GM23338 (cell line): ENCODE measurements at regions not wholly inside any gene's neighbourhood (a gene's known extent, or its start where the extent isn't known, plus 50 kb on each side); places are given as distances from the start of the nearest gene placed in this dataset.

Source experiments
- ATAC-seq: fragments of 200-7000 bp; cut with Tn5 transposase; 3 replicates; pipeline ENCODE4 v1.9.1; 2020
- DNase-seq: peaks from one replicate; pipeline ENCODE4 v3.0.0-alpha.2; 2015; ENCODE audit warnings: low spot score
- H2AFZ ChIP-seq: fragments of 200-600 bp; sonication (generic); 2 replicates; pipeline ENCODE4 v1.8.0; 2016; ENCODE audit warnings: antibody characterized with exemption, mild to moderate bottlenecking, moderate library complexity
- H3F3A ChIP-seq: fragments of 200-600 bp; sonication (generic); replicated peaks from 2 replicates; pipeline ENCODE4 v1.8.0; 2017; ENCODE audit warnings: antibody characterized with exemption, mixed run types, low read depth
- H3K27ac ChIP-seq: fragments of 200-600 bp; sonication (generic); 2 replicates; pipeline ENCODE4 v1.6.1; 2016; ENCODE audit warnings: low read depth
- H3K27me3 ChIP-seq: fragments of 200-600 bp; sonication (generic); 2 replicates; pipeline ENCODE4 v1.8.0; 2016; ENCODE audit warnings: mild to moderate bottlenecking, mixed run types, moderate library complexity; ENCODE audit not compliant: insufficient read depth
- H3K36me3 ChIP-seq: fragments of 200-600 bp; sonication (generic); 2 replicates; pipeline ENCODE4 v1.8.0; 2016; ENCODE audit warnings: mild to moderate bottlenecking; ENCODE audit not compliant: insufficient read depth
- H3K4me1 ChIP-seq: fragments of 200-600 bp; sonication (generic); 2 replicates; pipeline ENCODE4 v1.8.0; 2016; ENCODE audit warnings: mild to moderate bottlenecking, moderate library complexity; ENCODE audit not compliant: insufficient read depth
- H3K4me2 ChIP-seq: fragments of 200-600 bp; sonication (generic); 2 replicates; pipeline ENCODE4 v1.7.1; 2017; ENCODE audit warnings: mixed run types
- H3K4me3 ChIP-seq: fragments of 200-600 bp; sonication (generic); 2 replicates; pipeline ENCODE4 v1.6.1; 2016; ENCODE audit warnings: mixed run types
- H3K79me2 ChIP-seq: fragments of 200-600 bp; sonication (generic); replicated peaks from 2 replicates; pipeline ENCODE4 v1.8.0; 2017; ENCODE audit warnings: mild to moderate bottlenecking; ENCODE audit not compliant: insufficient read depth
- H3K9me2 ChIP-seq: fragments of 200-600 bp; sonication (generic); 2 replicates; pipeline ENCODE4 v1.8.0; 2017; ENCODE audit not compliant: insufficient read depth
- H4K20me1 ChIP-seq: fragments of 200-600 bp; sonication (generic); replicated peaks from 2 replicates; pipeline ENCODE4 v1.8.0; 2017; ENCODE audit warnings: mild to moderate bottlenecking; ENCODE audit not compliant: insufficient read depth
- H3K27ac Mint-ChIP-seq: 2 replicates; pipeline ENCODE4 v1.8.0; 2020; ENCODE audit warnings: inconsistent platforms, mild to moderate bottlenecking, moderate library complexity, mixed read lengths
- H3K27me3 Mint-ChIP-seq: 3 replicates; pipeline ENCODE4 v1.8.0; 2022; ENCODE audit warnings: low read depth, mild to moderate bottlenecking, moderate library complexity, mixed read lengths, inconsistent platforms; ENCODE audit not compliant: insufficient read depth, poor library complexity
- H3K36me3 Mint-ChIP-seq: 3 replicates; pipeline ENCODE4 v1.8.0; 2021; ENCODE audit warnings: low read depth, mild to moderate bottlenecking, inconsistent platforms, moderate library complexity, mixed read lengths
- H3K4me1 Mint-ChIP-seq: 3 replicates; pipeline ENCODE4 v1.8.0; 2020; ENCODE audit warnings: mild to moderate bottlenecking, inconsistent platforms, mixed read lengths
- H3K4me3 Mint-ChIP-seq: 3 replicates; pipeline ENCODE4 v1.8.0; 2021; ENCODE audit warnings: moderate library complexity, mild to moderate bottlenecking, inconsistent platforms, mixed read lengths
- H3K9me3 Mint-ChIP-seq: 3 replicates; pipeline ENCODE4 v1.8.0; 2020; ENCODE audit warnings: moderate library complexity, mild to moderate bottlenecking, inconsistent platforms, mixed read lengths
- CREB1 ChIP-seq: fragments of 250-450 bp; sonication (Bioruptor Pico); IDR thresholded peaks from 2 replicates; pipeline ENCODE4 v1.5.0; 2020; ENCODE audit warnings: low read depth, mild to moderate bottlenecking, moderate library complexity
- EZH2 ChIP-seq: fragments of 200-600 bp; sonication (generic); IDR thresholded peaks from one replicate; pipeline ENCODE4 v1.8.0; 2017; ENCODE audit warnings: antibody characterized with exemption, mild to moderate bottlenecking, low read depth; ENCODE audit not compliant: unreplicated experiment
- EZH2phosphoT487 ChIP-seq: fragments of 200-600 bp; sonication (generic); IDR thresholded peaks from one replicate; pipeline ENCODE4 v1.8.1; 2018; ENCODE audit warnings: antibody characterized with exemption; ENCODE audit not compliant: unreplicated experiment
- JUNB ChIP-seq: IDR thresholded peaks from one replicate; pipeline ENCODE4 v1.6.1; 2016; ENCODE audit warnings: antibody characterized with exemption; ENCODE audit not compliant: unreplicated experiment
- NANOG ChIP-seq: IDR thresholded peaks from 2 replicates; pipeline ENCODE4 v1.6.1; 2016; ENCODE audit warnings: antibody characterized with exemption, borderline replicate concordance
- POLR2AphosphoS5 ChIP-seq: IDR thresholded peaks from 2 replicates; pipeline ENCODE4 v1.6.1; 2016; ENCODE audit warnings: antibody characterized with exemption, low read depth
- STAT1 ChIP-seq: IDR thresholded peaks from one replicate; pipeline ENCODE4 v1.6.1; 2016; ENCODE audit warnings: antibody characterized with exemption; ENCODE audit not compliant: unreplicated experiment
- ZNF114 ChIP-seq: fragments of 250-450 bp; sonication (Bioruptor Pico); IDR thresholded peaks from 2 replicates; pipeline ENCODE4 v1.5.0; 2020; ENCODE audit warnings: mild to moderate bottlenecking, moderate library complexity
- ZNF331 ChIP-seq: fragments of 250-450 bp; sonication (Bioruptor Pico); IDR thresholded peaks from 2 replicates; pipeline ENCODE4 v1.5.0; 2020; ENCODE audit warnings: low read depth, mild to moderate bottlenecking, moderate library complexity
- TF ChIP-seq, protein P1 (sequence below): IDR thresholded peaks from 2 replicates; pipeline ENCODE4 v1.6.1; 2016; ENCODE audit warnings: antibody characterized with exemption
- TF ChIP-seq, protein P2 (sequence below): IDR thresholded peaks from one replicate; pipeline ENCODE4 v1.6.1; 2018; ENCODE audit warnings: antibody characterized with exemption; ENCODE audit not compliant: unreplicated experiment
- TF ChIP-seq, protein P3 (sequence below): fragments of 250-450 bp; sonication (Bioruptor Pico); IDR thresholded peaks from 2 replicates; pipeline ENCODE4 v1.5.0; 2020; ENCODE audit warnings: mild to moderate bottlenecking, moderate library complexity
- TF ChIP-seq, protein P4 (sequence below), 2 experiments: fragments of 200-600 bp in 1 of 2; sonication (generic) in 1 of 2; conservative IDR thresholded peaks; 2 replicates each; pipeline versions ENCODE4 v1.5.1 to v1.6.1; 2016 to 2017; ENCODE audit warnings: antibody characterized with exemption in 2 of 2, low read depth in 2 of 2, mild to moderate bottlenecking in 2 of 2, moderate library complexity in 1 of 2

DNA sequence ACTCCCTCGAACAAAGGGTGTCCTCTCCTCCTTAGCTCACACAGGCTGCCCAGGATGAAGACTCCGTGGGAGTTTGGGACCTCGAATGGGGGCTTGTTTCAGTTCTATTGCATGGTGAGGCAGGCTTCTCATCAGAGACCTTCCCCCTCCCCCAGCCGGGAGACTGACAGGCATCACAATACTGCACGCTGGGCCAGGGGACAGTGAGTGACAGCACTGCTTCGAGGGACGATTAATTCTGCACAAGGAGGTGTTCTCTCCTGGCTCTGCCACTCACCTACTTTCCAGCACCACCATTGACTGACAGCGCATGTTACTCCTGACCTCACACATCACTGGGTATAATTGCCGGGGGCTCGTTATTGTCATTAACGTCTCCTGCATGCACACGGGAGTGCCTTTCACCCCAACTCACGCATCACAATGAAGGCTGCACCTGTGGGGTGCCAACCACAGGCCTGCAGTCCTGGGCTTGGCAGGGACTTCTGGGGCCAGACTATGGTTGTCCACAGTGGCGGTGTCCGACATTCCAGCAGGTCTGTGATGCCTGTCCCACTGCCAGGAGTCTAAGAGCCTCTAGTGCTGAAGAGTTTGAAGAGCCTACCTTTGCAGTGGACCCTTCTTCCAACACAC, 412.2 kb upstream of the TSHZ3 start:
- Histone ChIP-seq H3K27ac (no peak overlapping the region), H3K79me2 (no peaks in the 10 kb centered on the region), H3K9me2 (peaks cover 6% of the 10 kb centered on the region; the same call in 1 of the 2 replicates), H3F3A (no peaks in the 10 kb centered on the region), H3K36me3 (no peaks in the 10 kb centered on the region), H4K20me1 (no peaks in the 10 kb centered on the region), H3K4me3 (no peak overlapping the region), H2AFZ (peak overlapping the region; percentile 43; the same call in 1 of the 2 replicates), H3K27me3 (no peaks in the 10 kb centered on the region), H3K4me2 (no peak overlapping the region), H3K4me1 (no peaks in the 10 kb centered on the region; the same call in 1 of the 2 replicates)
- no peak overlapping the region for H3K27ac Mint-ChIP-seq
- TF ChIP-seq EZH2 (no peak), EZH2phosphoT487 (no peak), POLR2AphosphoS5 (no peak), JUNB (no peak), ZNF331 (CRISPR knock-in tag) (no peak), ZNF114 (CRISPR knock-in tag) (no peak), STAT1 (no peak), NANOG (no peak), CREB1 (CRISPR knock-in tag) (no peak)
- TF ChIP-seq, protein P1, sequence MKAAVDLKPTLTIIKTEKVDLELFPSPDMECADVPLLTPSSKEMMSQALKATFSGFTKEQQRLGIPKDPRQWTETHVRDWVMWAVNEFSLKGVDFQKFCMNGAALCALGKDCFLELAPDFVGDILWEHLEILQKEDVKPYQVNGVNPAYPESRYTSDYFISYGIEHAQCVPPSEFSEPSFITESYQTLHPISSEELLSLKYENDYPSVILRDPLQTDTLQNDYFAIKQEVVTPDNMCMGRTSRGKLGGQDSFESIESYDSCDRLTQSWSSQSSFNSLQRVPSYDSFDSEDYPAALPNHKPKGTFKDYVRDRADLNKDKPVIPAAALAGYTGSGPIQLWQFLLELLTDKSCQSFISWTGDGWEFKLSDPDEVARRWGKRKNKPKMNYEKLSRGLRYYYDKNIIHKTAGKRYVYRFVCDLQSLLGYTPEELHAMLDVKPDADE, result no peak
- TF ChIP-seq, protein P2, sequence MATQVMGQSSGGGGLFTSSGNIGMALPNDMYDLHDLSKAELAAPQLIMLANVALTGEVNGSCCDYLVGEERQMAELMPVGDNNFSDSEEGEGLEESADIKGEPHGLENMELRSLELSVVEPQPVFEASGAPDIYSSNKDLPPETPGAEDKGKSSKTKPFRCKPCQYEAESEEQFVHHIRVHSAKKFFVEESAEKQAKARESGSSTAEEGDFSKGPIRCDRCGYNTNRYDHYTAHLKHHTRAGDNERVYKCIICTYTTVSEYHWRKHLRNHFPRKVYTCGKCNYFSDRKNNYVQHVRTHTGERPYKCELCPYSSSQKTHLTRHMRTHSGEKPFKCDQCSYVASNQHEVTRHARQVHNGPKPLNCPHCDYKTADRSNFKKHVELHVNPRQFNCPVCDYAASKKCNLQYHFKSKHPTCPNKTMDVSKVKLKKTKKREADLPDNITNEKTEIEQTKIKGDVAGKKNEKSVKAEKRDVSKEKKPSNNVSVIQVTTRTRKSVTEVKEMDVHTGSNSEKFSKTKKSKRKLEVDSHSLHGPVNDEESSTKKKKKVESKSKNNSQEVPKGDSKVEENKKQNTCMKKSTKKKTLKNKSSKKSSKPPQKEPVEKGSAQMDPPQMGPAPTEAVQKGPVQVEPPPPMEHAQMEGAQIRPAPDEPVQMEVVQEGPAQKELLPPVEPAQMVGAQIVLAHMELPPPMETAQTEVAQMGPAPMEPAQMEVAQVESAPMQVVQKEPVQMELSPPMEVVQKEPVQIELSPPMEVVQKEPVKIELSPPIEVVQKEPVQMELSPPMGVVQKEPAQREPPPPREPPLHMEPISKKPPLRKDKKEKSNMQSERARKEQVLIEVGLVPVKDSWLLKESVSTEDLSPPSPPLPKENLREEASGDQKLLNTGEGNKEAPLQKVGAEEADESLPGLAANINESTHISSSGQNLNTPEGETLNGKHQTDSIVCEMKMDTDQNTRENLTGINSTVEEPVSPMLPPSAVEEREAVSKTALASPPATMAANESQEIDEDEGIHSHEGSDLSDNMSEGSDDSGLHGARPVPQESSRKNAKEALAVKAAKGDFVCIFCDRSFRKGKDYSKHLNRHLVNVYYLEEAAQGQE, result no peak
- TF ChIP-seq, protein P3, sequence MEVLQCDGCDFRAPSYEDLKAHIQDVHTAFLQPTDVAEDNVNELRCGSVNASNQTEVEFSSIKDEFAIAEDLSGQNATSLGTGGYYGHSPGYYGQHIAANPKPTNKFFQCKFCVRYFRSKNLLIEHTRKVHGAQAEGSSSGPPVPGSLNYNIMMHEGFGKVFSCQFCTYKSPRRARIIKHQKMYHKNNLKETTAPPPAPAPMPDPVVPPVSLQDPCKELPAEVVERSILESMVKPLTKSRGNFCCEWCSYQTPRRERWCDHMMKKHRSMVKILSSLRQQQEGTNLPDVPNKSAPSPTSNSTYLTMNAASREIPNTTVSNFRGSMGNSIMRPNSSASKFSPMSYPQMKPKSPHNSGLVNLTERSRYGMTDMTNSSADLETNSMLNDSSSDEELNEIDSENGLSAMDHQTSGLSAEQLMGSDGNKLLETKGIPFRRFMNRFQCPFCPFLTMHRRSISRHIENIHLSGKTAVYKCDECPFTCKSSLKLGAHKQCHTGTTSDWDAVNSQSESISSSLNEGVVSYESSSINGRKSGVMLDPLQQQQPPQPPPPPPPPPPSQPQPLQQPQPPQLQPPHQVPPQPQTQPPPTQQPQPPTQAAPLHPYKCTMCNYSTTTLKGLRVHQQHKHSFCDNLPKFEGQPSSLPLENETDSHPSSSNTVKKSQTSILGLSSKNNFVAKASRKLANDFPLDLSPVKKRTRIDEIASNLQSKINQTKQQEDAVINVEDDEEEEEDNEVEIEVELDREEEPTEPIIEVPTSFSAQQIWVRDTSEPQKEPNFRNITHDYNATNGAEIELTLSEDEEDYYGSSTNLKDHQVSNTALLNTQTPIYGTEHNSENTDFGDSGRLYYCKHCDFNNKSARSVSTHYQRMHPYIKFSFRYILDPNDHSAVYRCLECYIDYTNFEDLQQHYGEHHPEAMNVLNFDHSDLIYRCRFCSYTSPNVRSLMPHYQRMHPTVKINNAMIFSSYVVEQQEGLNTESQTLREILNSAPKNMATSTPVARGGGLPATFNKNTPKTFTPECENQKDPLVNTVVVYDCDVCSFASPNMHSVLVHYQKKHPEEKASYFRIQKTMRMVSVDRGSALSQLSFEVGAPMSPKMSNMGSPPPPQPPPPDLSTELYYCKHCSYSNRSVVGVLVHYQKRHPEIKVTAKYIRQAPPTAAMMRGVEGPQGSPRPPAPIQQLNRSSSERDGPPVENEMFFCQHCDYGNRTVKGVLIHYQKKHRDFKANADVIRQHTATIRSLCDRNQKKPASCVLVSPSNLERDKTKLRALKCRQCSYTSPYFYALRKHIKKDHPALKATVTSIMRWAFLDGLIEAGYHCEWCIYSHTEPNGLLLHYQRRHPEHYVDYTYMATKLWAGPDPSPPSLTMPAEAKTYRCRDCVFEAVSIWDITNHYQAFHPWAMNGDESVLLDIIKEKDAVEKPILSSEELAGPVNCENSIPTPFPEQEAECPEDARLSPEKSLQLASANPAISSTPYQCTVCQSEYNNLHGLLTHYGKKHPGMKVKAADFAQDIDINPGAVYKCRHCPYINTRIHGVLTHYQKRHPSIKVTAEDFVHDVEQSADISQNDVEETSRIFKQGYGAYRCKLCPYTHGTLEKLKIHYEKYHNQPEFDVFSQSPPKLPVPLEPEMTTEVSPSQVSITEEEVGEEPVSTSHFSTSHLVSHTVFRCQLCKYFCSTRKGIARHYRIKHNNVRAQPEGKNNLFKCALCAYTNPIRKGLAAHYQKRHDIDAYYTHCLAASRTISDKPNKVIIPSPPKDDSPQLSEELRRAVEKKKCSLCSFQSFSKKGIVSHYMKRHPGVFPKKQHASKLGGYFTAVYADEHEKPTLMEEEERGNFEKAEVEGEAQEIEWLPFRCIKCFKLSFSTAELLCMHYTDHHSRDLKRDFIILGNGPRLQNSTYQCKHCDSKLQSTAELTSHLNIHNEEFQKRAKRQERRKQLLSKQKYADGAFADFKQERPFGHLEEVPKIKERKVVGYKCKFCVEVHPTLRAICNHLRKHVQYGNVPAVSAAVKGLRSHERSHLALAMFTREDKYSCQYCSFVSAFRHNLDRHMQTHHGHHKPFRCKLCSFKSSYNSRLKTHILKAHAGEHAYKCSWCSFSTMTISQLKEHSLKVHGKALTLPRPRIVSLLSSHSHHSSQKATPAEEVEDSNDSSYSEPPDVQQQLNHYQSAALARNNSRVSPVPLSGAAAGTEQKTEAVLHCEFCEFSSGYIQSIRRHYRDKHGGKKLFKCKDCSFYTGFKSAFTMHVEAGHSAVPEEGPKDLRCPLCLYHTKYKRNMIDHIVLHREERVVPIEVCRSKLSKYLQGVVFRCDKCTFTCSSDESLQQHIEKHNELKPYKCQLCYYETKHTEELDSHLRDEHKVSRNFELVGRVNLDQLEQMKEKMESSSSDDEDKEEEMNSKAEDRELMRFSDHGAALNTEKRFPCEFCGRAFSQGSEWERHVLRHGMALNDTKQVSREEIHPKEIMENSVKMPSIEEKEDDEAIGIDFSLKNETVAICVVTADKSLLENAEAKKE (CRISPR knock-in tag), result no peak
- TF ChIP-seq, protein P4, sequence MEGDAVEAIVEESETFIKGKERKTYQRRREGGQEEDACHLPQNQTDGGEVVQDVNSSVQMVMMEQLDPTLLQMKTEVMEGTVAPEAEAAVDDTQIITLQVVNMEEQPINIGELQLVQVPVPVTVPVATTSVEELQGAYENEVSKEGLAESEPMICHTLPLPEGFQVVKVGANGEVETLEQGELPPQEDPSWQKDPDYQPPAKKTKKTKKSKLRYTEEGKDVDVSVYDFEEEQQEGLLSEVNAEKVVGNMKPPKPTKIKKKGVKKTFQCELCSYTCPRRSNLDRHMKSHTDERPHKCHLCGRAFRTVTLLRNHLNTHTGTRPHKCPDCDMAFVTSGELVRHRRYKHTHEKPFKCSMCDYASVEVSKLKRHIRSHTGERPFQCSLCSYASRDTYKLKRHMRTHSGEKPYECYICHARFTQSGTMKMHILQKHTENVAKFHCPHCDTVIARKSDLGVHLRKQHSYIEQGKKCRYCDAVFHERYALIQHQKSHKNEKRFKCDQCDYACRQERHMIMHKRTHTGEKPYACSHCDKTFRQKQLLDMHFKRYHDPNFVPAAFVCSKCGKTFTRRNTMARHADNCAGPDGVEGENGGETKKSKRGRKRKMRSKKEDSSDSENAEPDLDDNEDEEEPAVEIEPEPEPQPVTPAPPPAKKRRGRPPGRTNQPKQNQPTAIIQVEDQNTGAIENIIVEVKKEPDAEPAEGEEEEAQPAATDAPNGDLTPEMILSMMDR (conservative IDR thresholded peaks at IDR 0.05; ENCODE audit: low read depth in 2 of 2), result no peak
- H3K4me1 Mint-ChIP-seq, result peaks cover 9% of the 10 kb centered on the region
- ATAC-seq, result peak; percentile 81
- DNase-seq, result peak; percentile 32
- no peak overlapping the region for H3K4me3 Mint-ChIP-seq
- peaks cover 8% of the 10 kb centered on the region; the same call in 2 of the 3 replicates for H3K9me3 Mint-ChIP-seq
- no peaks in the 10 kb centered on the region for H3K27me3 Mint-ChIP-seq
- H3K36me3 Mint-ChIP-seq, result peaks cover 3% of the 10 kb centered on the region; the same call in 1 of the 3 replicates
